ENCODE measurements at regions not wholly inside any gene's neighbourhood (a gene's known extent, or its start where the extent isn't known, plus 50 kb on each side); places are given as distances from the start of the nearest gene placed in this dataset.

DNA sequence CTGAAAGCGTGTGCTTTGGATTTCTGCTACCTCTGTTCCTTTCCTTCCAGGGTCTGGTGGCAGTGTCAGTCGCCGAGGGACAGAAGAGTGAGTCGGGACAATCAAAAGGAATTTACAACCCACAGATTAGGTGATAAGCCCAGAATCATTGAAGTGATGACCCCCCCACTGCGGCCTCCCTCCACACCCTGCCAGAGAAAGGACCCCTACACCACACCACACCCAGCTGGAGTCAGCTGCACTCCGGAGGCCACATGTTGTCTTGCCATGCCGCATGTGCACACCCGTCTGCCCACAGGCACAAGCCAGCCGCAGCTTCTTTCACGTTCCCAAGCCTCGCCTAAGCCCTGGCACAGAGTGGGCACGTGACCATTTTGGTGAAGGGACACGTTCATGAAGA is 366.8 kb upstream of the SALL3 start:
- no peak for FAIRE-seq
- no peak for DNase-seq (ENCODE audit: insufficient read length)
- no peak for TF ChIP-seq POLR2A (IDR thresholded peaks at IDR 0.05; ENCODE audit: low read depth, low read length)
- TF ChIP-seq TAF1 (IDR thresholded peaks at IDR 0.05; ENCODE audit: borderline replicate concordance, low read depth, low read length) = no peak

DNA sequence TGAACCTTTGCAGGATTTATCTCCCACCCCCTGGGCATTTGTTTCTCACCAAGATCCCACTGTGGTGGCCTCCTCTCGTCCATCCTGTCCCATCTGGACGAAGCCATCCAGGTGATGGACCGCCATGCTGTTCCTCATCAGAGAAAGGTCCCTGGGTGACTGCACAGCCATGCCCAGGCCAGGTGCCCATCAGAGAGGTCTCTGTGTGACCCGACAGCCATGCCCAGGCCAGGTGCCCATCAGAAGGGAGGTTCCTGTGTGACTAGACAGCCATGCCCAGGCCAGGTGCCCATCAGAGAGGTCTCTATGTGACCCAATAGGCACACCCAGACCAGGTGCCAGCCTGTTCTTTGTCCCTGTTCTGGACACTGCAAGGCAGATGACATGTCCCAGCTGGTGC is 360.9 kb upstream of the SALL3 start:
- DNase-seq (ENCODE audit: insufficient read length) (no peak), FAIRE-seq (no peak)
- TF ChIP-seq POLR2AphosphoS5 (IDR thresholded peaks at IDR 0.05; ENCODE audit: low read depth, low read length) (no peak), TAF1 (IDR thresholded peaks at IDR 0.05; ENCODE audit: borderline replicate concordance, low read depth, low read length) (no peak), POLR2A (IDR thresholded peaks at IDR 0.05; ENCODE audit: low read depth, low read length) (no peak)

DNA sequence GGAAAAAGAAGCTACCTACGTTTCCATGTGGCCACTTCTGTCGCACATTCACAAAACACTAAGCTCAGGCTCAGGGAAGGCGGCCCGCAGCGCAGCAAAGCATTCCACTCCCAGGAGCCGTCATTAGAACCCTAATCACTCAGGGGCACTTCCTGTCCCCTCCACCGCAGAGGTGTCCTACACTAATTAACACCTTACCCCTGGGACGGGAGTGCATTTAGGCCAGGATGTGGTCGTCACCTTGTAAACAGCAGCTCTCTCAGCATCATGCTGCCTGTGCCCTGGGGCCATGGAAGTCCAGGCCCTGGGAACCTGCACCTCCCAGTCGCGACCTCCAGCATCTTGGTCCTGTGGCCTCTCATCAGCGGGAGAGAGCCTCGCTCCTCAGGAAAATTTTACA is 359.8 kb upstream of the SALL3 start:
- FAIRE-seq (no peak), DNase-seq (ENCODE audit: insufficient read length) (no peak)
- TF ChIP-seq TAF1 (IDR thresholded peaks at IDR 0.05; ENCODE audit: borderline replicate concordance, low read depth, low read length) (no peak), POLR2A (IDR thresholded peaks at IDR 0.05; ENCODE audit: low read depth, low read length) (no peak), POLR2AphosphoS5 (IDR thresholded peaks at IDR 0.05; ENCODE audit: low read depth, low read length) (no peak)

DNA sequence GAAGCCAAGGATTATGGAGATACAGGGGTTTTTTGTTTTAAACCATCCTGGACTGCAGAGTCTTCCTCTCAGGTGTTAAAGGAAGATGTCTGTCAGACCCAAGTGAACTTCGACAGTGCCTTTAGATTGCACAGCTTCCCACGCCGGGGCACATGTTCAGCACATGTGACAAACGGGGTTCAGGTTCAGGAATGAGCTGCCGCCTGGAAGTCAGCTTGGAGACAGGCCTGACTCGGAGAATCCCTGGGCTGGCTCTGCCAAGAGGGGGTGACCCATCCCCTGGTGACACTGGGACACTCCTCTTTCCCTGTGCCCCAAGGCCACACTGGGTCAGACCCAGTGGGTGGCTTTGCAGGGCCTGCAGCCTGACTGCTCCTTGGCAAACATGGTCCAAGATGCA is 359.3 kb upstream of the SALL3 start:
- DNase-seq (ENCODE audit: insufficient read length) (no peak), FAIRE-seq (no peak)
- no peak for TF ChIP-seq POLR2A (IDR thresholded peaks at IDR 0.05; ENCODE audit: low read depth, low read length)
- no peak for TF ChIP-seq TAF1 (IDR thresholded peaks at IDR 0.05; ENCODE audit: borderline replicate concordance, low read depth, low read length)
- TF ChIP-seq POLR2AphosphoS5 (IDR thresholded peaks at IDR 0.05; ENCODE audit: low read depth, low read length) = no peak

DNA sequence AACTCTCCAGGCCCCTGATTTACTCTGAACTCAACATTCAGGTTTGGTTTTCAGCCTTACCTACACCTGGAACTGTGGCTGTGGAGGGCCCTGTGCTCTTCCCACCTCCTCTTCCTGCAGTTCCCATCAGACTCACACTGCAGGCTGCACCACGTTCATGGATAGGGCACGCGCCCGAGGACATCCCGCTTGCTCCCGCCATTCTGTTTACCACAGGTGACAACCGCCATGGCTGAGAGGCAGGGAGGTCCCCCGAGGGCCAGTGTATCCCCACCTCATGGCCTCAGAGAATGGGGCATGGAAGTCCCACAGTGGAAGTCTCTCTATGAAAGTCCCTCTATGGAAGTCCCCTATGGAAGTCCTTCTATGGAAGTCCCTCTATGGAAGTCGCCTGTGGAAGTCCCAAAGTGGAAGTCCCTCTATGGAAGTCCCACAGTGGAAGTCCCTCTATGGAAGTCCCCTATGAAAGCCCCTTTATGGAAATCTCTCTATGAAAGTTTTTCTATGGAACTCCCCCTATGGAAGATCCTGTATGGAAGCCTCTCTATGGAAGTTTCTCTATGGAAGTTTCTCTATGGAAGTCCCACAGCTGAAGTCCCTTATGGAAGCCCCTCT is 358.4 kb upstream of the SALL3 start:
- no peak for FAIRE-seq
- TF ChIP-seq TAF1 (IDR thresholded peaks at IDR 0.05; ENCODE audit: borderline replicate concordance, low read depth, low read length) = no peak
- no peak for TF ChIP-seq POLR2AphosphoS5 (IDR thresholded peaks at IDR 0.05; ENCODE audit: low read depth, low read length)
- no peak for TF ChIP-seq POLR2A (IDR thresholded peaks at IDR 0.05; ENCODE audit: low read depth, low read length)
- DNase-seq (ENCODE audit: insufficient read length) = no peak

DNA sequence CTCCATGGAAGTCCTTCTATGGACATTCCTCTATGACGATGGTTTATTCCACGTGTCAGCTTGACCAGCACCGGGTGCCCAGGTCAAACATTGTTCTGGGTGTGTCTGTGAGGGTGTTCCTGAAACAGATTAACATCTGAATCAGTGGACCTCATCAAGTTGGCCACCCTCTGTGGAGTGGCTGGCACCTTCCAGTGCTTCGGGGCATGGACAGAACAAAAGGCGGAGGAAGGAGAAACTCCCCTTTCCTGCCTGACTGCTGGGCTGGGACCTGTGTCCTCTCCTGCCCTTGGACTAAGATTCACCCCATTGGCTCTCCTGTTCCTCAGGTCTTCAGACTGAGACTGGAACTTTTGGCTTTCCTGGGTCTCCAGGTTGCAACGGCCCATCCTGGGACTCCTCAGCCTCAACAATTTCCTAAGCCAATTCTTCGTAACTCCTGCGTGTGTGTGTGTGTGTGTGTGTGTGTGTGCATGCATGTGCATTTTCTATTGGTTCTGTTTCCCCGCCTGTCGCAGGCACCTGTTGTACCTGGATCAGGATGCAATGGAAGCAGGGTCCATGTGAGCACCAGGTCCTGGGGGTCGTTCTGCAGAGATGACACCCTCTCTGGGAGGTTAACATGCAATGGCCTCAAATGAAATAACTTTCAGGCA is 357.2 kb upstream of the SALL3 start:
- DNase-seq (ENCODE audit: insufficient read length) (no peak), FAIRE-seq (no peak)
- TF ChIP-seq POLR2AphosphoS5 (IDR thresholded peaks at IDR 0.05; ENCODE audit: low read depth, low read length) (no peak), TAF1 (IDR thresholded peaks at IDR 0.05; ENCODE audit: borderline replicate concordance, low read depth, low read length) (no peak), POLR2A (IDR thresholded peaks at IDR 0.05; ENCODE audit: low read depth, low read length) (no peak)

DNA sequence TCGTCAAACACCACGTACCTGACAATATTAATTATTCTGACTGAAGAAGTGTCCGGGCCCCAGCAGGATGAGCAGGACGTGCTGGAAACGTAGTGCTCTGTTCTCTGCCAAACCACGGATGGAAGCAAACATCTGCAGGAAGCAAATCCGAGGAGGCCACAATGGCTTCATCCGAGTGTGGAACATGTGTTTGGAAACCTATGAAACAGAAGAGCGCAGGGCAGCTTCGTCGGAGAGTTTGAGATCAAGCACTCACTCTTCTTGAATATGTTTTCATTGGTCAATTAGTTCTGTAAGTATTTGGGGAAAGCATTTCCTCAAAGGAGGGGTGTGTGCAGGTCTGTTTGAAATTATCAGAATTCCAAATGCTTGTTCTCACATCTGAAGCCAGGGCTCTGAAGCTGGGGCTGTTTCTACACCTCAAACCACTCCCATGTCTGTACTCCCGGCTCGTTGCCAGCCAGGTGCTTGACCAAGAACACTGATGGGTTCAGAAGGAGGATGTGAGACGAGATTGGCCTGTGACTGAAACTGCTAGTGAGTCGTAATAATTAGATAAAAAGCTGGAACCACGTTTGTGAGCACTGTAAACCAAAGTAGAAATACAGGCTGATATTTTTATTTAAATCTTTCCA is 356.6 kb upstream of the SALL3 start:
- DNase-seq (ENCODE audit: insufficient read length) = no peak
- no peak for TF ChIP-seq POLR2AphosphoS5 (IDR thresholded peaks at IDR 0.05; ENCODE audit: low read depth, low read length)
- no peak for TF ChIP-seq POLR2A (IDR thresholded peaks at IDR 0.05; ENCODE audit: low read depth, low read length)
- no peak for TF ChIP-seq TAF1 (IDR thresholded peaks at IDR 0.05; ENCODE audit: borderline replicate concordance, low read depth, low read length)
- no peak for FAIRE-seq

DNA sequence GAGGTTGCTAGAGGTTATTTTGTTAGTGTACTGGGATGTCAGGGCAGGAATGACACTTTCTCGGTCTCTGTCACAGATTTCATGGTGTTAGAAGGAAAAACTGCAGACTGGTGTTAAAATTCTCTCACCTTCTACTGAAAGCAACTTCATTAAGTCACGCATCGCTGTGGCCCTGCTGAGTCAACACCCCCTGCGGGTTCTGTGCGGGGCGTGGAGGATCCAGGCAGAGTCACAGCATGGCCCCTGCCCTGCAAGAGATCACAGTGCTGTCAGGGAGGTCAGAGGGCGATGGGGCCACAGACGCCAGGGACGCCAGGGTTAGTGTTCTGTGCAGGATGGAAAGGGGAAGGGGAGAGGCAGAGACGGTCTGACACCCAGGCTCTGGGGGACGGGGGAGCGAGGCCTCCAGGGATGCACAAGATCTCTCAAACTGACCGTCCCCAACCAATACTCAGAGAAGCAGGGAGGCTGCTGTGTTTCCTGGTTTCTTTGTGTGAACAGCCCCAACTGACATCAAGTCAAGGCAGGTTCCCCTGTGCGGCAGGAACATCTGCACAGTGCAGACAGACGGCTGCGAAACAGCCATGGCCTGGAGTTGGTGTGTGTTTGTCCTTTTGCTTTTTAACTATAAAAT is 354.9 kb upstream of the SALL3 start:
- TF ChIP-seq POLR2A (IDR thresholded peaks at IDR 0.05; ENCODE audit: low read depth, low read length) = no peak
- no peak for TF ChIP-seq POLR2AphosphoS5 (IDR thresholded peaks at IDR 0.05; ENCODE audit: low read depth, low read length)
- no peak for TF ChIP-seq TAF1 (IDR thresholded peaks at IDR 0.05; ENCODE audit: borderline replicate concordance, low read depth, low read length)
- no peak for DNase-seq (ENCODE audit: insufficient read length)
- FAIRE-seq = no peak

DNA sequence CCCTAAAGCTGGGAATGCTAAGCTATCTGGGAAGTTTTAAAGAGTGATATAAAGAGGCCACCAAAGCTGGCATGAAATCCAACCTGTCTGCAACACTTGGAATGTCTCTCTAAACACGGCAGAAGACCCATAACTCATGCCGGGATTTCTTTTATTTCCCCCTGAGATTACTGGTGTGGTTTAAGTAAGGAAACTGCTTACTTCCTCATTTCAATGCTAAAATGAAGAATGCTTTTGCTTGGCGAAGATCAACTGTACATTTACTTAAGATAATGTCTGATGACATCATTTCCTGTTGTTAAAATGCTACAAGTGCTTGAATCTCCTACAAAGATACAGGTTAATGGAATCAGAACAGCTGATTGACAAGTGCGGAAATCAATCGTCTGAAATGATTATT is 353.8 kb upstream of the SALL3 start:
- TF ChIP-seq TAF1 (IDR thresholded peaks at IDR 0.05; ENCODE audit: borderline replicate concordance, low read depth, low read length) = no peak
- no peak for TF ChIP-seq POLR2AphosphoS5 (IDR thresholded peaks at IDR 0.05; ENCODE audit: low read depth, low read length)
- TF ChIP-seq POLR2A (IDR thresholded peaks at IDR 0.05; ENCODE audit: low read depth, low read length) = no peak
- no peak for FAIRE-seq
- no peak for DNase-seq (ENCODE audit: insufficient read length)

DNA sequence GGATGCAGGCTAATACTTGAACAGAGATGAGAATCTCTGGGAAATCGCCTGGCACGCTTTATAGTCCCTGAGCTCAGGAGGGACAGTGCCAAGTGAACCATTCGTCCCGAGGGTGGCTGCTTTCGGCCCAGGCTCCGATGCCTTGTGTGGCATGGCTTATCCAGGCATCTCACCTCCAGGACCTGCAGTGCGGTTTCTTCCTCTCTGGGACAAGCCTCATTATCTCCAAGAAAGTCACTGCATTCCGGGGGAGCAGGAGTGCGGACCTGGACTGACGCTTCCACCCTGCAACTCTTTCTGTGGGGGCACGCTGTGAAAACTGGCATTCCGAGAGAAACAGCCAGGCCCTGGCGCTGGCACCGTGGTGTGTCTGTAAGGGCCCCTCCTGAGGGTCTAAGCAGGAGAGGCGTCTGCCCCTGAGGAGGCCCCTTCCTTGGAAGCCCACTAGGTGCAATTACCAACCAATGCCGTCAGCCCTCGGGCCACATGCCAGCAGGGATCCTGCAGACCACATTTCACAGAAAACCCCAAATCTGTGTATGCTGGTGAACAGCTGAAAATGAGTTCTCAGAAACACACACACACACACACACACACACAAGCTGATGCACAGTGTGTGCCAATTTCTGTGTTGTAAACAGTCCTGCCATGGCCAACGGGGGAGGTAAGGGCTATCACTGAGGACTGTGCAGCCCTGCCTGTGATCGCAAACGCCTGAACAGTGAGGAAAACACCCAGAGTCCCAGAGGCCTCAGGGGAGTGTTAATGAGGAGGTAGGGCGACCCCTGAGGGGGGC is 351.9 kb upstream of the SALL3 start:
- FAIRE-seq (no peak), DNase-seq (ENCODE audit: insufficient read length) (no peak)
- no peak for TF ChIP-seq POLR2AphosphoS5 (IDR thresholded peaks at IDR 0.05; ENCODE audit: low read depth, low read length)
- TF ChIP-seq TAF1 (IDR thresholded peaks at IDR 0.05; ENCODE audit: borderline replicate concordance, low read depth, low read length) = no peak
- TF ChIP-seq POLR2A (IDR thresholded peaks at IDR 0.05; ENCODE audit: low read depth, low read length) = no peak

DNA sequence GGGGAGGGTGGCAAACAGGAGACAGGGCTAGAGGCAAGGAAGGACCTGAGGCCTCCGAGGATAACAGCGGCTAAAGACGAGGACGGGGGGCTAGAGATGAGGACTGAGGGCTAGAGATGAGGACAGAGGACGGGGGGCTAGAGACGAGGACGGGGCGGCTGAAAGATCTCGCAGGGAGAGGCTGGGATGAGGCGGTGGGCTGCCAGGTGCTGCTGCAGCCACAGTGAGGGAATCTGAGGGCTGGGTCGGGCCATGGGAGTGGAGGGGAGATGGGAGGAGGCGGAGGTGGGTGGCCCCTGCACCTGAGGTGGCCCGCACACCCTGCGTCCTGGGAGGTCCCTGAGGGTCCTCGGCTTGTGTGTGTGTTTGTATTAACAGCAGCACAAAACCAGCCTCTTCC is 350.2 kb upstream of the SALL3 start:
- DNase-seq (ENCODE audit: insufficient read length) = no peak
- no peak for FAIRE-seq
- TF ChIP-seq POLR2AphosphoS5 (IDR thresholded peaks at IDR 0.05; ENCODE audit: low read depth, low read length) (no peak), TAF1 (IDR thresholded peaks at IDR 0.05; ENCODE audit: borderline replicate concordance, low read depth, low read length) (no peak), POLR2A (IDR thresholded peaks at IDR 0.05; ENCODE audit: low read depth, low read length) (no peak)

Data from GM12892 (cell line).